ENCODE measurements at regions not wholly inside any gene's neighbourhood (a gene's known extent, or its start where the extent isn't known, plus 50 kb on each side); places are given as distances from the start of the nearest gene placed in this dataset.

- no peak for TF ChIP-seq POLR2A (IDR thresholded peaks at IDR 0.05)
- no peak for TF ChIP-seq CTCF (IDR thresholded peaks at IDR 0.05)
- no peak for TF ChIP-seq POLR2AphosphoS5 (IDR thresholded peaks at IDR 0.05)
Measured at GRCh38 chr12:24325331-24325730, 375.9 kb upstream of the SOX5 start.

Measured in breast epithelium (tissue), 3 donors.